H9 (cell line): ENCODE measurements at regions not wholly inside any gene's neighbourhood (a gene's known extent, or its start where the extent isn't known, plus 50 kb on each side); places are given as distances from the start of the nearest gene placed in this dataset.

Experiments
- DNase-seq: peaks from one replicate; pipeline ENCODE4 v3.0.0-alpha.2; 2017
- H2AFZ ChIP-seq: one replicate; pipeline ENCODE4 v1.6.1; 2013; ENCODE audit warnings: mild to moderate bottlenecking, low read length, control low read depth, moderate library complexity
- H2AK5ac ChIP-seq: 2 replicates; pipeline ENCODE4 v1.6.1; 2013; ENCODE audit warnings: low read length, control low read depth, mixed read lengths; ENCODE audit not compliant: insufficient read length
- H2BK120ac ChIP-seq: one replicate; pipeline ENCODE4 v1.6.1; 2013; ENCODE audit warnings: low read depth, mild to moderate bottlenecking, low read length, control low read depth, inconsistent platforms; ENCODE audit not compliant: poor library complexity, severe bottlenecking
- H2BK12ac ChIP-seq: 2 replicates; pipeline ENCODE4 v1.6.1; 2013; ENCODE audit warnings: low read length, control low read depth, mixed read lengths, low read depth; ENCODE audit not compliant: insufficient read length
- H2BK15ac ChIP-seq: 2 replicates; pipeline ENCODE4 v1.6.1; 2013; ENCODE audit warnings: low read depth, low read length, control low read depth
- H2BK20ac ChIP-seq: one replicate; pipeline ENCODE4 v1.6.1; 2013; ENCODE audit warnings: low read depth, mild to moderate bottlenecking, low read length, control low read depth, inconsistent platforms; ENCODE audit not compliant: poor library complexity, severe bottlenecking
- H2BK5ac ChIP-seq: 2 replicates; pipeline ENCODE4 v1.6.1; 2013; ENCODE audit warnings: low read length, control low read depth, mixed read lengths; ENCODE audit not compliant: insufficient read length
- H3K14ac ChIP-seq: 2 replicates; pipeline ENCODE4 v1.6.1; 2013; ENCODE audit warnings: low read length, control low read depth; ENCODE audit not compliant: insufficient read depth
- H3K18ac ChIP-seq: 2 replicates; pipeline ENCODE4 v1.6.1; 2013; ENCODE audit warnings: low read depth, mild to moderate bottlenecking, mixed read lengths, low read length, control low read depth; ENCODE audit not compliant: insufficient read length
- H3K23ac ChIP-seq: 2 replicates; pipeline ENCODE4 v1.6.1; 2013; ENCODE audit warnings: low read length, control low read depth, mixed read lengths, low read depth; ENCODE audit not compliant: insufficient read length
- H3K23me2 ChIP-seq: 2 replicates; pipeline ENCODE4 v1.6.1; 2013; ENCODE audit warnings: low read depth, mild to moderate bottlenecking, mixed read lengths, low read length, control low read depth; ENCODE audit not compliant: insufficient read length, poor library complexity, severe bottlenecking
- H3K27ac ChIP-seq: 2 replicates; pipeline ENCODE4 v1.5.1; 2013; ENCODE audit warnings: low read length, control low read depth, mixed read lengths, low read depth; ENCODE audit not compliant: insufficient read length
- H3K27me3 ChIP-seq: 2 replicates; pipeline ENCODE4 v1.6.1; 2013; ENCODE audit warnings: low read length, control low read depth, inconsistent platforms; ENCODE audit not compliant: insufficient read depth
- H3K4ac ChIP-seq: 2 replicates; pipeline ENCODE4 v1.6.1; 2013; ENCODE audit warnings: low read depth, mild to moderate bottlenecking, control low read depth, inconsistent platforms, low read length, moderate library complexity
- H3K4me1 ChIP-seq: 2 replicates; pipeline ENCODE4 v1.6.1; 2013; ENCODE audit warnings: low read length, control low read depth, inconsistent platforms; ENCODE audit not compliant: insufficient read depth
- H3K4me2 ChIP-seq: 2 replicates; pipeline ENCODE4 v1.6.1; 2013; ENCODE audit warnings: low read length, control low read depth, mixed read lengths; ENCODE audit not compliant: insufficient read length, insufficient read depth
- H3K56ac ChIP-seq: 2 replicates; pipeline ENCODE4 v1.6.1; 2013; ENCODE audit warnings: low read depth, mild to moderate bottlenecking, mixed read lengths, low read length, control low read depth; ENCODE audit not compliant: insufficient read length
- H3K79me1 ChIP-seq: 2 replicates; pipeline ENCODE4 v1.6.1; 2013; ENCODE audit warnings: low read depth, mild to moderate bottlenecking, moderate library complexity, low read length, control low read depth, inconsistent platforms; ENCODE audit not compliant: insufficient read depth, poor library complexity, severe bottlenecking
- H3K79me2 ChIP-seq: 2 replicates; pipeline ENCODE4 v1.6.1; 2013; ENCODE audit warnings: low read length, control low read depth, inconsistent platforms; ENCODE audit not compliant: insufficient read depth
- H3K9ac ChIP-seq: 2 replicates; pipeline ENCODE4 v1.6.1; 2013; ENCODE audit warnings: low read length, control low read depth, mixed read lengths; ENCODE audit not compliant: insufficient read length; ENCODE audit errors: extremely low read depth
- H3K9me3 ChIP-seq: one replicate; pipeline ENCODE4 v1.6.1; 2013; ENCODE audit warnings: low read depth, low read length, inconsistent platforms; ENCODE audit not compliant: control insufficient read depth
- H3T11ph ChIP-seq: one replicate; pipeline ENCODE4 v1.6.1; 2013; ENCODE audit warnings: mild to moderate bottlenecking, low read length, control low read depth, inconsistent platforms
- H4K20me1 ChIP-seq: one replicate; pipeline ENCODE4 v1.6.1; 2013; ENCODE audit not compliant: control insufficient read depth, insufficient read length, insufficient read depth
- H4K5ac ChIP-seq: 2 replicates; pipeline ENCODE4 v1.6.1; 2013; ENCODE audit warnings: low read depth, mild to moderate bottlenecking, mixed read lengths, low read length, control low read depth; ENCODE audit not compliant: insufficient read length
- H4K8ac ChIP-seq: replicated peaks from 2 replicates; pipeline ENCODE4 v1.6.1; 2013; ENCODE audit warnings: low read length, control low read depth, mixed read lengths, low read depth; ENCODE audit not compliant: insufficient read length
- H4K91ac ChIP-seq: 2 replicates; pipeline ENCODE4 v1.6.1; 2013; ENCODE audit warnings: low read depth, mild to moderate bottlenecking, moderate library complexity, mixed read lengths, low read length, control low read depth; ENCODE audit not compliant: insufficient read length
- H3K27ac Mint-ChIP-seq, 3 experiments: 2 replicates in 2 of 3; 3 replicates in 1 of 3; pipeline ENCODE4 v1.8.0; 2020 to 2021; ENCODE audit warnings: mixed read lengths in 3 of 3, mild to moderate bottlenecking in 1 of 3, moderate library complexity in 1 of 3
- H3K27me3 Mint-ChIP-seq: 2 replicates; pipeline ENCODE4 v1.8.0; 2021; ENCODE audit warnings: low read depth, mild to moderate bottlenecking, moderate library complexity, mixed read lengths
- H3K36me3 Mint-ChIP-seq, 3 experiments: 2 replicates in 2 of 3; 3 replicates in 1 of 3; pipeline ENCODE4 v1.8.0; 2020 to 2021; ENCODE audit warnings: low read depth in 3 of 3, mixed read lengths in 3 of 3; ENCODE audit not compliant: insufficient read depth in 1 of 3
- H3K4me1 Mint-ChIP-seq, 2 experiments: 2 replicates each; pipeline ENCODE4 v1.8.0; 2020; ENCODE audit warnings: mixed read lengths in 2 of 2
- H3K4me3 Mint-ChIP-seq, 2 experiments: 2 replicates in 1 of 2; 3 replicates in 1 of 2; pipeline ENCODE4 v1.8.0; 2020 to 2021; ENCODE audit warnings: mild to moderate bottlenecking in 2 of 2, mixed read lengths in 2 of 2, moderate library complexity in 1 of 2
- H3K9me3 Mint-ChIP-seq, 2 experiments: 2 replicates in 1 of 2; 3 replicates in 1 of 2; pipeline ENCODE4 v1.8.0; 2020; ENCODE audit warnings: mild to moderate bottlenecking in 2 of 2, mixed read lengths in 2 of 2, moderate library complexity in 1 of 2
- WGBS: extraction: QIAGEN DNeasy Blood & Tissue Kit; methylation state at CpG from one replicate; pipeline ENCODE4 v1.1.7; 2013; ENCODE audit warnings: missing lambda C conversion rate, low lambda C conversion rate, mixed read lengths; ENCODE audit not compliant: insufficient read length; ENCODE audit errors: extremely low coverage; 5-methylcytosine and 5-hydroxymethylcytosine counted together
- TF ChIP-seq, protein P1 (sequence below): fragments of 200-600 bp; sonication (generic); conservative IDR thresholded peaks from 3 replicates; pipeline ENCODE4 v1.8.0; 2021; ENCODE audit warnings: antibody characterized with exemption, mild to moderate bottlenecking

DNA sequence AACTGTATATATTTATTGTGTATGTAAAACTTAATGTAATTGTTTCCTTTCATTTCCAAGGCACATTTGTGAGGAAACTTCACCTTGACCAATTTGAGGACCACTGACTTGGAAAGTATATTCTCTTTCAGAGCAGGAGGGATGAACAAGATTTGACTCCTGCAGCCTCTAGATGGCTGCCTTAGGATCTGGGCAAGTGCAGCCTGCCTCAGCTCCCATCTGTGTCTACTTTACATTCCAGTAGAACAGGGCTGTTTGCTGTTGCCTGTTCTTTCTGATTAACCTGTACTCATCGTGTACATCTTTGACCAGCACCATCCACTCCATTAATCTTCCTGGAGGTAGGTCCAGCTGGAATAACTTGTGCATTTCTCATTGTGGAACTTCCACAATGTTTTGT lies 312.8 kb downstream of the HLX start:
- no CpG with 5 or more reads among the region's 1 CpG for WGBS
- no peak overlapping the region for H3K4me2 ChIP-seq
- no peak overlapping the region for H3K14ac ChIP-seq
- no peaks in the 10 kb centered on the region for H3K79me2 ChIP-seq
- no peak overlapping the region for H3K9ac ChIP-seq
- no peak overlapping the region for H2AK5ac ChIP-seq
- H2BK120ac ChIP-seq = no peak overlapping the region
- TF ChIP-seq, protein P1, sequence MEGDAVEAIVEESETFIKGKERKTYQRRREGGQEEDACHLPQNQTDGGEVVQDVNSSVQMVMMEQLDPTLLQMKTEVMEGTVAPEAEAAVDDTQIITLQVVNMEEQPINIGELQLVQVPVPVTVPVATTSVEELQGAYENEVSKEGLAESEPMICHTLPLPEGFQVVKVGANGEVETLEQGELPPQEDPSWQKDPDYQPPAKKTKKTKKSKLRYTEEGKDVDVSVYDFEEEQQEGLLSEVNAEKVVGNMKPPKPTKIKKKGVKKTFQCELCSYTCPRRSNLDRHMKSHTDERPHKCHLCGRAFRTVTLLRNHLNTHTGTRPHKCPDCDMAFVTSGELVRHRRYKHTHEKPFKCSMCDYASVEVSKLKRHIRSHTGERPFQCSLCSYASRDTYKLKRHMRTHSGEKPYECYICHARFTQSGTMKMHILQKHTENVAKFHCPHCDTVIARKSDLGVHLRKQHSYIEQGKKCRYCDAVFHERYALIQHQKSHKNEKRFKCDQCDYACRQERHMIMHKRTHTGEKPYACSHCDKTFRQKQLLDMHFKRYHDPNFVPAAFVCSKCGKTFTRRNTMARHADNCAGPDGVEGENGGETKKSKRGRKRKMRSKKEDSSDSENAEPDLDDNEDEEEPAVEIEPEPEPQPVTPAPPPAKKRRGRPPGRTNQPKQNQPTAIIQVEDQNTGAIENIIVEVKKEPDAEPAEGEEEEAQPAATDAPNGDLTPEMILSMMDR = no peak
- no peak overlapping the region for H3K18ac ChIP-seq
- no peaks in the 10 kb centered on the region for H3K27me3 ChIP-seq
- no peak overlapping the region for H3K56ac ChIP-seq
- no peak overlapping the region for H3K23ac ChIP-seq
- no peaks in the 10 kb centered on the region for H3K4me1 ChIP-seq
- no peaks in the 10 kb centered on the region for H3K23me2 ChIP-seq
- no peak overlapping the region for H4K8ac ChIP-seq
- no peak overlapping the region for H3T11ph ChIP-seq
- H3K9me3 Mint-ChIP-seq = peaks cover 8 to 9% of the 10 kb centered on the region in 2 experiments; a peak in 4 of 5 replicates
- no peak overlapping the region for H4K5ac ChIP-seq
- no peak for DNase-seq
- H2BK5ac ChIP-seq = no peak overlapping the region
- no peak overlapping the region for H2BK20ac ChIP-seq
- no peak overlapping the region for H3K4me3 Mint-ChIP-seq
- H2BK12ac ChIP-seq = no peak overlapping the region
- H3K27ac ChIP-seq = no peak overlapping the region
- H3K27me3 Mint-ChIP-seq = no peaks in the 10 kb centered on the region
- peaks cover 4% of the 10 kb centered on the region in 2 experiments; a peak in 2 of 4 replicates for H3K4me1 Mint-ChIP-seq
- H2BK15ac ChIP-seq = no peak overlapping the region
- no peaks in the 10 kb centered on the region for H3K9me3 ChIP-seq
- peaks cover 0 to 4% (median 0%) of the 10 kb centered on the region in 3 experiments; a peak in 2 of 7 replicates for H3K36me3 Mint-ChIP-seq
- H3K79me1 ChIP-seq = no peaks in the 10 kb centered on the region
- no peak overlapping the region for H4K91ac ChIP-seq
- no peaks in the 10 kb centered on the region for H4K20me1 ChIP-seq
- no peak overlapping the region for H2AFZ ChIP-seq
- H3K4ac ChIP-seq = no peak overlapping the region
- H3K27ac Mint-ChIP-seq = no peak overlapping the region
